ENCODE measurements at regions not wholly inside any gene's neighbourhood (a gene's known extent, or its start where the extent isn't known, plus 50 kb on each side); places are given as distances from the start of the nearest gene placed in this dataset.

DNA sequence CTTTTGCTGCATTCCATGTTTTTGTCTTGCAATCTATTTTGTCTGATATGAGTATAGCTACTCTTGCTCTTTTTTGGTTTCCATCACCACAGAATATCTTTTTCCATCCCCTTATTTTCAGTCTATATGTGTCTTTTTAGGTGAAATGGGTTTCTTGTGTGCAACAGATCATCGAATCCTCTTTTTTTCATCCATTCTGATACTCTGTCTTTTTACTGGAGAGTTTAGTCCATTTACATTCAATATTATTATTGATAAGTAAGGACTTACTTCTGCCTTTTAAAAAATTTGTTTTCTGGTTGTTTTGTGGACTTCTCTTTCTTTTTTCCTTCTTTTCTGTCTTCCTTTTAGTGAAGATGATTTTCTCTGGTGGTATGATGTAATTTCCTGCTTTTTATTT, 64.6 kb upstream of the CD55 start:
- Histone ChIP-seq H3K4me1 (ENCODE audit: control insufficient read depth, insufficient read depth, low read length) (no peaks in the 10 kb centered on the region), H3K4me3 (ENCODE audit: low read depth in 2 of 2, low read length in 2 of 2) (no peak overlapping the region), H3K27ac (ENCODE audit: low read length) (no peak overlapping the region), H3K9me3 (ENCODE audit: control insufficient read depth, insufficient read depth, low read depth, low read length) (no peaks in the 10 kb centered on the region; the same call in 1 of the 2 replicates), H3K27me3 (ENCODE audit: control insufficient read depth, insufficient read depth, low read length) (no peaks in the 10 kb centered on the region), H3K36me3 (ENCODE audit: control insufficient read depth, insufficient read depth, low read length) (no peaks in the 10 kb centered on the region)
- ChIA-PET POLR2A (no interaction called here), CTCF (no interaction called here)
- in situ Hi-C loops (cut with HindIII; ENCODE audit: low pct_unique_long_range_greater_than_20kb, low sequenced_read_pairs) = no loop called here
- no peak for DNase-seq (ENCODE audit: low read depth, low spot score)
- TF ChIP-seq SIN3A (IDR thresholded peaks at IDR 0.05; ENCODE audit: borderline replicate concordance, insufficient read depth, low read depth, low read length) (no peak), POLR2AphosphoS5 (IDR thresholded peaks at IDR 0.05; ENCODE audit: low read depth, low read length) (no peak)
- TF ChIP-seq, protein P1, sequence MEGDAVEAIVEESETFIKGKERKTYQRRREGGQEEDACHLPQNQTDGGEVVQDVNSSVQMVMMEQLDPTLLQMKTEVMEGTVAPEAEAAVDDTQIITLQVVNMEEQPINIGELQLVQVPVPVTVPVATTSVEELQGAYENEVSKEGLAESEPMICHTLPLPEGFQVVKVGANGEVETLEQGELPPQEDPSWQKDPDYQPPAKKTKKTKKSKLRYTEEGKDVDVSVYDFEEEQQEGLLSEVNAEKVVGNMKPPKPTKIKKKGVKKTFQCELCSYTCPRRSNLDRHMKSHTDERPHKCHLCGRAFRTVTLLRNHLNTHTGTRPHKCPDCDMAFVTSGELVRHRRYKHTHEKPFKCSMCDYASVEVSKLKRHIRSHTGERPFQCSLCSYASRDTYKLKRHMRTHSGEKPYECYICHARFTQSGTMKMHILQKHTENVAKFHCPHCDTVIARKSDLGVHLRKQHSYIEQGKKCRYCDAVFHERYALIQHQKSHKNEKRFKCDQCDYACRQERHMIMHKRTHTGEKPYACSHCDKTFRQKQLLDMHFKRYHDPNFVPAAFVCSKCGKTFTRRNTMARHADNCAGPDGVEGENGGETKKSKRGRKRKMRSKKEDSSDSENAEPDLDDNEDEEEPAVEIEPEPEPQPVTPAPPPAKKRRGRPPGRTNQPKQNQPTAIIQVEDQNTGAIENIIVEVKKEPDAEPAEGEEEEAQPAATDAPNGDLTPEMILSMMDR (IDR thresholded peaks at IDR 0.05) = no peak
- no peak for ATAC-seq
- intact Hi-C loops (cut with micrococcal nuclease; ENCODE audit: unreplicated experiment) = no loop called here
- BruUV-seq (replicated peaks) = no TSS peak

DNA sequence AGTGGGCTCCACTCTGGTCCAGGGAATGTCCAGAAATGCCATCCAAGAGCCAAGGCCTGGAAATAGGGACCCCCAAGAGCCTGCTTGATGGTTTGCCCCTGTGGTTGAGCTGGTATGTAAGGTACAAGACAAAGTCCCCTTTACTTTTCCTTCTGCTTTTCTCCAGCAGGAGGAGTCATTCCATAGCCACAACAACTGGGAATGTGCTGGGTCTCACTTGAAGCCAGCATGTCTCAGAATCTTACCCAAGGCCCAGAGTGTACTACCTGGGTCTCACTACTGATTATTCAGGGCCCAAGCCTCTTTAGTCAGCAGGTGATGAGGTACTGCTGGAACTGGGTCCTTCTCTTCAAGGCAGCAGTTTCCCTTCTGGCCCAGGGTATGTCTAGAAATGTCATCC, 62.1 kb upstream of the CD55 start:
- ATAC-seq (no peak), DNase-seq (ENCODE audit: low read depth, low spot score) (no peak)
- ChIA-PET CTCF (no interaction called here), POLR2A (no interaction called here)
- Histone ChIP-seq H3K9me3 (ENCODE audit: control insufficient read depth, insufficient read depth, low read depth, low read length) (no peaks in the 10 kb centered on the region; the same call in 1 of the 2 replicates), H3K4me3 (ENCODE audit: low read depth in 2 of 2, low read length in 2 of 2) (no peak overlapping the region), H3K27ac (ENCODE audit: low read length) (no peak overlapping the region), H3K27me3 (ENCODE audit: control insufficient read depth, insufficient read depth, low read length) (no peaks in the 10 kb centered on the region), H3K4me1 (ENCODE audit: control insufficient read depth, insufficient read depth, low read length) (no peaks in the 10 kb centered on the region), H3K36me3 (ENCODE audit: control insufficient read depth, insufficient read depth, low read length) (no peaks in the 10 kb centered on the region)
- TF ChIP-seq REST (IDR thresholded peaks at IDR 0.05; ENCODE audit: insufficient read depth in 1 of 2, low read depth in 2 of 2, low read length in 1 of 2) = no peak
- TF ChIP-seq, protein P1 (IDR thresholded peaks at IDR 0.05) = peak; percentile 17
- BruUV-seq (replicated peaks) = no TSS peak
- in situ Hi-C loops (cut with HindIII; ENCODE audit: low pct_unique_long_range_greater_than_20kb, low sequenced_read_pairs) (no loop called here), intact Hi-C loops (cut with micrococcal nuclease; ENCODE audit: unreplicated experiment) (no loop called here)

- Histone ChIP-seq H3K36me3 (ENCODE audit: control insufficient read depth, insufficient read depth, low read length) (no peaks in the 10 kb centered on the region), H3K27ac (ENCODE audit: low read length) (no peak overlapping the region), H3K4me3 (ENCODE audit: low read depth in 2 of 2, low read length in 2 of 2) (no peak overlapping the region), H3K27me3 (ENCODE audit: control insufficient read depth, insufficient read depth, low read length) (no peaks in the 10 kb centered on the region), H3K4me1 (ENCODE audit: control insufficient read depth, insufficient read depth, low read length) (no peaks in the 10 kb centered on the region), H3K9me3 (ENCODE audit: control insufficient read depth, insufficient read depth, low read depth, low read length) (no peaks in the 10 kb centered on the region; the same call in 1 of the 2 replicates)
- no peak for TF ChIP-seq TCF7L2 (IDR thresholded peaks at IDR 0.05; ENCODE audit: low read depth, low read length)
- TF ChIP-seq REST (IDR thresholded peaks at IDR 0.05; ENCODE audit: insufficient read depth in 1 of 2, low read depth in 2 of 2, low read length in 1 of 2) = no peak
- no peak for TF ChIP-seq SIN3A (IDR thresholded peaks at IDR 0.05; ENCODE audit: borderline replicate concordance, insufficient read depth, low read depth, low read length)
- TF ChIP-seq POLR2AphosphoS5 (IDR thresholded peaks at IDR 0.05; ENCODE audit: low read depth, low read length) = no peak
- TF ChIP-seq, protein P1 (IDR thresholded peaks at IDR 0.05) = no peak
- no peak for ATAC-seq
- in situ Hi-C loops (cut with HindIII; ENCODE audit: low pct_unique_long_range_greater_than_20kb, low sequenced_read_pairs) (no loop called here), intact Hi-C loops (cut with micrococcal nuclease; ENCODE audit: unreplicated experiment) (no loop called here)
- no peak for DNase-seq (ENCODE audit: low read depth, low spot score)
- POLR2A ChIA-PET = no interaction called here
- BruUV-seq (replicated peaks) = no TSS peak
- CTCF ChIA-PET = no interaction called here
Observed at GRCh38 chr1:207261971-207262370, 59.5 kb upstream of the CD55 start.

Data from Panc1 (cell line).